ENCODE measurements at regions not wholly inside any gene's neighbourhood (a gene's known extent, or its start where the extent isn't known, plus 50 kb on each side); places are given as distances from the start of the nearest gene placed in this dataset.

GRCh38 chr7:125606671-125607070 lies 677.0 kb upstream of the POT1 start:
- Histone ChIP-seq H2AFZ (0 out of 2 replicates have a peak overlapping the region, but pooled peaks have one; percentile 20), H3F3A (replicated peaks; ENCODE audit: low read depth) (no peaks in the 10 kb centered on the region), H3K4me2 (no peak overlapping the region), H3K4me1 (ENCODE audit: insufficient read depth) (no peaks in the 10 kb centered on the region), H3K27me3 (ENCODE audit: insufficient read depth) (no peaks in the 10 kb centered on the region), H3K9me2 (ENCODE audit: insufficient read depth) (no peaks in the 10 kb centered on the region), H3K27ac (ENCODE audit: low read depth) (no peak overlapping the region), H3K79me2 (replicated peaks; ENCODE audit: insufficient read depth) (no peaks in the 10 kb centered on the region), H4K20me1 (replicated peaks; ENCODE audit: insufficient read depth) (no peaks in the 10 kb centered on the region), H3K36me3 (ENCODE audit: insufficient read depth) (no peaks in the 10 kb centered on the region), H3K4me3 (no peak overlapping the region)
- H3K27me3 Mint-ChIP-seq (ENCODE audit: insufficient read depth, low read depth, poor library complexity): no peaks in the 10 kb centered on the region
- no peak for DNase-seq (ENCODE audit: low spot score)
- ATAC-seq: no peak
- no peak for TF ChIP-seq JUNB (IDR thresholded peaks at IDR 0.05; ENCODE audit: unreplicated experiment)
- no peak for TF ChIP-seq ZNF114 (CRISPR knock-in tag; IDR thresholded peaks at IDR 0.05)
- TF ChIP-seq CREB1 (CRISPR knock-in tag; IDR thresholded peaks at IDR 0.05; ENCODE audit: low read depth): no peak
- no peak for TF ChIP-seq ETS1 (IDR thresholded peaks at IDR 0.05)
- TF ChIP-seq, protein P1, sequence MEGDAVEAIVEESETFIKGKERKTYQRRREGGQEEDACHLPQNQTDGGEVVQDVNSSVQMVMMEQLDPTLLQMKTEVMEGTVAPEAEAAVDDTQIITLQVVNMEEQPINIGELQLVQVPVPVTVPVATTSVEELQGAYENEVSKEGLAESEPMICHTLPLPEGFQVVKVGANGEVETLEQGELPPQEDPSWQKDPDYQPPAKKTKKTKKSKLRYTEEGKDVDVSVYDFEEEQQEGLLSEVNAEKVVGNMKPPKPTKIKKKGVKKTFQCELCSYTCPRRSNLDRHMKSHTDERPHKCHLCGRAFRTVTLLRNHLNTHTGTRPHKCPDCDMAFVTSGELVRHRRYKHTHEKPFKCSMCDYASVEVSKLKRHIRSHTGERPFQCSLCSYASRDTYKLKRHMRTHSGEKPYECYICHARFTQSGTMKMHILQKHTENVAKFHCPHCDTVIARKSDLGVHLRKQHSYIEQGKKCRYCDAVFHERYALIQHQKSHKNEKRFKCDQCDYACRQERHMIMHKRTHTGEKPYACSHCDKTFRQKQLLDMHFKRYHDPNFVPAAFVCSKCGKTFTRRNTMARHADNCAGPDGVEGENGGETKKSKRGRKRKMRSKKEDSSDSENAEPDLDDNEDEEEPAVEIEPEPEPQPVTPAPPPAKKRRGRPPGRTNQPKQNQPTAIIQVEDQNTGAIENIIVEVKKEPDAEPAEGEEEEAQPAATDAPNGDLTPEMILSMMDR (conservative IDR thresholded peaks at IDR 0.05; ENCODE audit: low read depth in 2 of 2): no peak
- TF ChIP-seq ZNF331 (CRISPR knock-in tag; IDR thresholded peaks at IDR 0.05; ENCODE audit: low read depth): no peak
- no peak for TF ChIP-seq EZH2phosphoT487 (IDR thresholded peaks at IDR 0.05; ENCODE audit: unreplicated experiment)
- TF ChIP-seq EZH2 (IDR thresholded peaks at IDR 0.05; ENCODE audit: low read depth, unreplicated experiment): no peak
- H3K4me1 Mint-ChIP-seq: no peaks in the 10 kb centered on the region
- no peak overlapping the region for H3K27ac Mint-ChIP-seq
- H3K9me3 Mint-ChIP-seq: no peaks in the 10 kb centered on the region
- no peak overlapping the region for H3K4me3 Mint-ChIP-seq
- H3K36me3 Mint-ChIP-seq (ENCODE audit: low read depth): no peaks in the 10 kb centered on the region

DNA sequence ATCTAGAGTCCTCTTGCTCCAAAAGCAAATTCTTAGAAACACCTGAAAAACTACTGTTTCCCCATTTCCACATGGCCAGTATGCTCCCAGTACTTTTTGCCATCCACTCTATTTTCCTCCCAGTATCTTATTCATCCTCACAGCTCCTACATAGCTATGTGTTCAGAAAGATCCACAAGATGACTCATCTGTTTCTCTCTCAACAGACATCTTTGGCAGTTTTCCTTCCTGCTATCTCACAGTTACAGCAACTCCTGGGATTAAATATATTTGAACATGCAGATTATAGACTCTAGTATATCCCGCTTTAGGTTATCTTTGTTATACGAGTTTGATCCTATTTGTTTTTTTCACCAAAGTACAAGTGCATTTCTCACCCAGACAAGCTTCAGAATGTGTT lies 675.6 kb upstream of the POT1 start:
- ATAC-seq (no peak), DNase-seq (ENCODE audit: low spot score) (no peak)
- H3K9me2 ChIP-seq (ENCODE audit: insufficient read depth): no peaks in the 10 kb centered on the region
- H3K4me2 ChIP-seq: no peak overlapping the region
- no peaks in the 10 kb centered on the region for H3K4me1 Mint-ChIP-seq
- no peak overlapping the region for H3K27ac ChIP-seq (ENCODE audit: low read depth)
- no peak overlapping the region for H3K4me3 ChIP-seq
- H4K20me1 ChIP-seq (replicated peaks; ENCODE audit: insufficient read depth): no peaks in the 10 kb centered on the region
- no peaks in the 10 kb centered on the region for H3K36me3 Mint-ChIP-seq (ENCODE audit: low read depth)
- no peaks in the 10 kb centered on the region for H3K9me3 Mint-ChIP-seq
- peak overlapping the region; percentile 44 for H2AFZ ChIP-seq
- H3F3A ChIP-seq (replicated peaks; ENCODE audit: low read depth): no peaks in the 10 kb centered on the region
- H3K4me3 Mint-ChIP-seq: no peak overlapping the region
- no peaks in the 10 kb centered on the region for H3K27me3 Mint-ChIP-seq (ENCODE audit: insufficient read depth, low read depth, poor library complexity)
- H3K4me1 ChIP-seq (ENCODE audit: insufficient read depth): no peaks in the 10 kb centered on the region
- no peaks in the 10 kb centered on the region for H3K27me3 ChIP-seq (ENCODE audit: insufficient read depth)
- no peaks in the 10 kb centered on the region for H3K79me2 ChIP-seq (replicated peaks; ENCODE audit: insufficient read depth)
- H3K36me3 ChIP-seq (ENCODE audit: insufficient read depth): no peaks in the 10 kb centered on the region
- H3K27ac Mint-ChIP-seq: peak overlapping the region; percentile 55; the same call in 1 of the 2 replicates
- TF ChIP-seq, protein P1 (conservative IDR thresholded peaks at IDR 0.05; ENCODE audit: low read depth in 2 of 2): no peak
- TF ChIP-seq CREB1 (CRISPR knock-in tag; IDR thresholded peaks at IDR 0.05; ENCODE audit: low read depth): no peak
- TF ChIP-seq, protein P2, sequence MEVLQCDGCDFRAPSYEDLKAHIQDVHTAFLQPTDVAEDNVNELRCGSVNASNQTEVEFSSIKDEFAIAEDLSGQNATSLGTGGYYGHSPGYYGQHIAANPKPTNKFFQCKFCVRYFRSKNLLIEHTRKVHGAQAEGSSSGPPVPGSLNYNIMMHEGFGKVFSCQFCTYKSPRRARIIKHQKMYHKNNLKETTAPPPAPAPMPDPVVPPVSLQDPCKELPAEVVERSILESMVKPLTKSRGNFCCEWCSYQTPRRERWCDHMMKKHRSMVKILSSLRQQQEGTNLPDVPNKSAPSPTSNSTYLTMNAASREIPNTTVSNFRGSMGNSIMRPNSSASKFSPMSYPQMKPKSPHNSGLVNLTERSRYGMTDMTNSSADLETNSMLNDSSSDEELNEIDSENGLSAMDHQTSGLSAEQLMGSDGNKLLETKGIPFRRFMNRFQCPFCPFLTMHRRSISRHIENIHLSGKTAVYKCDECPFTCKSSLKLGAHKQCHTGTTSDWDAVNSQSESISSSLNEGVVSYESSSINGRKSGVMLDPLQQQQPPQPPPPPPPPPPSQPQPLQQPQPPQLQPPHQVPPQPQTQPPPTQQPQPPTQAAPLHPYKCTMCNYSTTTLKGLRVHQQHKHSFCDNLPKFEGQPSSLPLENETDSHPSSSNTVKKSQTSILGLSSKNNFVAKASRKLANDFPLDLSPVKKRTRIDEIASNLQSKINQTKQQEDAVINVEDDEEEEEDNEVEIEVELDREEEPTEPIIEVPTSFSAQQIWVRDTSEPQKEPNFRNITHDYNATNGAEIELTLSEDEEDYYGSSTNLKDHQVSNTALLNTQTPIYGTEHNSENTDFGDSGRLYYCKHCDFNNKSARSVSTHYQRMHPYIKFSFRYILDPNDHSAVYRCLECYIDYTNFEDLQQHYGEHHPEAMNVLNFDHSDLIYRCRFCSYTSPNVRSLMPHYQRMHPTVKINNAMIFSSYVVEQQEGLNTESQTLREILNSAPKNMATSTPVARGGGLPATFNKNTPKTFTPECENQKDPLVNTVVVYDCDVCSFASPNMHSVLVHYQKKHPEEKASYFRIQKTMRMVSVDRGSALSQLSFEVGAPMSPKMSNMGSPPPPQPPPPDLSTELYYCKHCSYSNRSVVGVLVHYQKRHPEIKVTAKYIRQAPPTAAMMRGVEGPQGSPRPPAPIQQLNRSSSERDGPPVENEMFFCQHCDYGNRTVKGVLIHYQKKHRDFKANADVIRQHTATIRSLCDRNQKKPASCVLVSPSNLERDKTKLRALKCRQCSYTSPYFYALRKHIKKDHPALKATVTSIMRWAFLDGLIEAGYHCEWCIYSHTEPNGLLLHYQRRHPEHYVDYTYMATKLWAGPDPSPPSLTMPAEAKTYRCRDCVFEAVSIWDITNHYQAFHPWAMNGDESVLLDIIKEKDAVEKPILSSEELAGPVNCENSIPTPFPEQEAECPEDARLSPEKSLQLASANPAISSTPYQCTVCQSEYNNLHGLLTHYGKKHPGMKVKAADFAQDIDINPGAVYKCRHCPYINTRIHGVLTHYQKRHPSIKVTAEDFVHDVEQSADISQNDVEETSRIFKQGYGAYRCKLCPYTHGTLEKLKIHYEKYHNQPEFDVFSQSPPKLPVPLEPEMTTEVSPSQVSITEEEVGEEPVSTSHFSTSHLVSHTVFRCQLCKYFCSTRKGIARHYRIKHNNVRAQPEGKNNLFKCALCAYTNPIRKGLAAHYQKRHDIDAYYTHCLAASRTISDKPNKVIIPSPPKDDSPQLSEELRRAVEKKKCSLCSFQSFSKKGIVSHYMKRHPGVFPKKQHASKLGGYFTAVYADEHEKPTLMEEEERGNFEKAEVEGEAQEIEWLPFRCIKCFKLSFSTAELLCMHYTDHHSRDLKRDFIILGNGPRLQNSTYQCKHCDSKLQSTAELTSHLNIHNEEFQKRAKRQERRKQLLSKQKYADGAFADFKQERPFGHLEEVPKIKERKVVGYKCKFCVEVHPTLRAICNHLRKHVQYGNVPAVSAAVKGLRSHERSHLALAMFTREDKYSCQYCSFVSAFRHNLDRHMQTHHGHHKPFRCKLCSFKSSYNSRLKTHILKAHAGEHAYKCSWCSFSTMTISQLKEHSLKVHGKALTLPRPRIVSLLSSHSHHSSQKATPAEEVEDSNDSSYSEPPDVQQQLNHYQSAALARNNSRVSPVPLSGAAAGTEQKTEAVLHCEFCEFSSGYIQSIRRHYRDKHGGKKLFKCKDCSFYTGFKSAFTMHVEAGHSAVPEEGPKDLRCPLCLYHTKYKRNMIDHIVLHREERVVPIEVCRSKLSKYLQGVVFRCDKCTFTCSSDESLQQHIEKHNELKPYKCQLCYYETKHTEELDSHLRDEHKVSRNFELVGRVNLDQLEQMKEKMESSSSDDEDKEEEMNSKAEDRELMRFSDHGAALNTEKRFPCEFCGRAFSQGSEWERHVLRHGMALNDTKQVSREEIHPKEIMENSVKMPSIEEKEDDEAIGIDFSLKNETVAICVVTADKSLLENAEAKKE (CRISPR knock-in tag; IDR thresholded peaks at IDR 0.05): no peak
- TF ChIP-seq ZNF331 (CRISPR knock-in tag; IDR thresholded peaks at IDR 0.05; ENCODE audit: low read depth): no peak

All from GM23338 (cell line).